RWPE2 (cell line): ENCODE measurements at regions not wholly inside any gene's neighbourhood (a gene's known extent, or its start where the extent isn't known, plus 50 kb on each side); places are given as distances from the start of the nearest gene placed in this dataset.

Source experiments
- ATAC-seq: fragments of 200-7000 bp; cut with Tn5 transposase; 3 replicates; pipeline ENCODE4 v1.9.1; 2021; ENCODE audit warnings: low read depth
- DNase-seq: peaks from one replicate; pipeline ENCODE4 v3.0.0-alpha.2; 2020; ENCODE audit warnings: low spot score
- H3K27ac ChIP-seq: fragments of 450-650 bp; 2 replicates; pipeline ENCODE4 v1.5.1; 2017; ENCODE audit warnings: mild to moderate bottlenecking; ENCODE audit not compliant: poor library complexity, severe bottlenecking
- H3K27me3 ChIP-seq: fragments of 250-450 bp; sonication (Bioruptor Pico); 2 replicates; pipeline ENCODE4 v1.5.1; 2021; ENCODE audit warnings: mild to moderate bottlenecking, moderate library complexity; ENCODE audit not compliant: insufficient read depth, poor library complexity, severe bottlenecking
- H3K36me3 ChIP-seq: fragments of 250-450 bp; sonication (Bioruptor Pico); 2 replicates; pipeline ENCODE4 v1.5.1; 2020; ENCODE audit warnings: low read depth, mild to moderate bottlenecking, moderate library complexity
- H3K4me1 ChIP-seq: fragments of 250-450 bp; sonication (Bioruptor Pico); 2 replicates; pipeline ENCODE4 v1.5.1; 2021; ENCODE audit warnings: mild to moderate bottlenecking, moderate library complexity; ENCODE audit not compliant: insufficient read depth, poor library complexity, severe bottlenecking
- H3K4me3 ChIP-seq: fragments of 250-450 bp; sonication (Bioruptor Pico); 2 replicates; pipeline ENCODE4 v1.5.1; 2021; ENCODE audit warnings: mild to moderate bottlenecking, moderate library complexity; ENCODE audit not compliant: severe bottlenecking
- H3K9me3 ChIP-seq: fragments of 250-450 bp; sonication (Bioruptor Pico); 2 replicates; pipeline ENCODE4 v1.5.1; 2021; ENCODE audit warnings: mild to moderate bottlenecking, moderate library complexity; ENCODE audit not compliant: severe bottlenecking
- CTCF ChIP-seq: fragments of 450-650 bp; IDR thresholded peaks from one replicate; pipeline ENCODE4 v1.5.1; 2017; ENCODE audit warnings: mild to moderate bottlenecking, moderate library complexity; ENCODE audit not compliant: poor library complexity, severe bottlenecking

- no peak overlapping the region for H3K4me3 ChIP-seq
- DNase-seq (no peak), ATAC-seq (no peak)
- no peak overlapping the region for H3K27ac ChIP-seq
- no peaks in the 10 kb centered on the region for H3K9me3 ChIP-seq
- TF ChIP-seq CTCF = no peak
- H3K36me3 ChIP-seq = no peaks in the 10 kb centered on the region
- H3K4me1 ChIP-seq = no peaks in the 10 kb centered on the region
- H3K27me3 ChIP-seq = no peaks in the 10 kb centered on the region
Observed at GRCh38 chr3:76463501-76463900, 576.4 kb upstream of the ROBO2 start.

DNA sequence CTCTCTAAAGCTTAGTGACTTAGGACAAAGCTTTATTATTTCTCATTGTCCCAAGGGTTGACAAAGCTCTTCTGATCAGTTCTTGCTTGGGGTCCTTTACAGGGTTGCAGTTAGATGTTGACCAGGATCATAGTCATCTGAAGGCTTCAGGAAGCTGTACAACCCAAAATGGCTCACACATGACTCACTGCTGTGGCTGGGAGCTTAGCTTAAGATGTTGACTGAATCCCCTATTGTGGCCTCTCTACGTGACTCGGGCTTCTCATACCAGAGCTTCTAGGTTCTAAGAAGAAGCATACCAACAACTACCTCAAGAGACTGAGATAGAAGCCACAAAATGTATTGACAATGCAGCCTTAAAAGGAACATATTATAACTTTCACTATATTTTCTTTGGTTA, 569.6 kb upstream of the ROBO2 start:
- Histone ChIP-seq H3K4me1 (no peaks in the 10 kb centered on the region), H3K27ac (no peak overlapping the region), H3K9me3 (no peaks in the 10 kb centered on the region), H3K4me3 (no peak overlapping the region), H3K27me3 (no peaks in the 10 kb centered on the region), H3K36me3 (no peaks in the 10 kb centered on the region)
- DNase-seq (no peak), ATAC-seq (peak; percentile 61; the same call in 1 of the 3 replicates)
- no peak for TF ChIP-seq CTCF

GRCh38 chr3:76474632-76475031, 565.3 kb upstream of the ROBO2 start:
- Histone ChIP-seq H3K36me3 (no peaks in the 10 kb centered on the region), H3K27me3 (no peaks in the 10 kb centered on the region), H3K4me1 (no peaks in the 10 kb centered on the region), H3K27ac (no peak overlapping the region), H3K9me3 (no peaks in the 10 kb centered on the region), H3K4me3 (no peak overlapping the region)
- ATAC-seq (no peak), DNase-seq (no peak)
- no peak for TF ChIP-seq CTCF

DNA sequence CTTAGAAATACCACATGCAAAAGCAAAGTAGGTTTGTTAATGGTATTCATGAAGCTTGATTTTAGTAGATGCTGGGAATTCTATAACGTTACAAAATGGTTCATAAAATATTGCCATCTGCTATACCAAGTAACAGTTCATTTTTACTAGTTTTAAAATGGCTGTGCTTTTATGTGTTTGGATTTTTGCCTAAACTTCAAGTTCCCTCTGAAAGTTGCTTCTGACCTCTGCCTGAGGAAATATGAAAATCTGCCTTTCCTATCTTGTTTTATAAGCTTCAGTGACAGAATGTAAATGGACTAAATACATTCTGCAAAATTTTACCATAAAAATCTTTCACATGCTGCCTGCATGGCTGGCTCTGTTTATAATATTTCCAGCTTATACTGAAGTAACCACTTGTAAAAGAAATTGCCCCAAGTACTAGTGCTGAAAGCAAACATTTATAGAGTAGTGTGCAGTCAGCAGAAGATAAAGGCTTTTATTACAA, 560.7 kb upstream of the ROBO2 start:
- Histone ChIP-seq H3K9me3 (no peaks in the 10 kb centered on the region), H3K36me3 (no peaks in the 10 kb centered on the region), H3K4me1 (no peaks in the 10 kb centered on the region), H3K27me3 (peaks cover 8% of the 10 kb centered on the region), H3K27ac (no peak overlapping the region), H3K4me3 (no peak overlapping the region)
- ATAC-seq = no peak
- no peak for TF ChIP-seq CTCF
- DNase-seq = no peak

GRCh38 chr3:76482510-76482909, 557.4 kb upstream of the ROBO2 start:
- DNase-seq (no peak), ATAC-seq (no peak)
- H3K27me3 ChIP-seq = peaks cover 8% of the 10 kb centered on the region
- no peak for TF ChIP-seq CTCF
- H3K4me1 ChIP-seq = no peaks in the 10 kb centered on the region
- H3K4me3 ChIP-seq = no peak overlapping the region
- H3K27ac ChIP-seq = no peak overlapping the region
- no peaks in the 10 kb centered on the region for H3K9me3 ChIP-seq
- H3K36me3 ChIP-seq = no peaks in the 10 kb centered on the region
